OCI-LY7 (cell line): ENCODE measurements at regions not wholly inside any gene's neighbourhood (a gene's known extent, or its start where the extent isn't known, plus 50 kb on each side); places are given as distances from the start of the nearest gene placed in this dataset.

Experiments
- BruUV-seq: library from RNA; stranded (reverse); fragments of 400-500 nt; replicated peaks from 2 replicates; lab custom pipeline; 2021; lab: Mats Ljungman, UMichigan
- CTCF ChIA-PET: fragments of 300-600 bp; sonication (Branson Sonifier 250); formaldehyde crosslinking; loops from one replicate; lab custom pipeline; 2022; ENCODE audit warnings: antibody characterized with exemption; ENCODE audit not compliant: unreplicated experiment; lab: Charles Lee
- POLR2A ChIA-PET: fragments of 300-600 bp; sonication (Branson Sonifier 250); formaldehyde crosslinking; loops from one replicate; lab custom pipeline; 2022; ENCODE audit warnings: antibody characterized with exemption; lab: Charles Lee
- DNase-seq: peaks from one replicate; pipeline ENCODE4 v3.0.0-alpha.2; 2015; ENCODE audit warnings: low spot score
- H2AFZ ChIP-seq: fragments of 200-600 bp; sonication (generic), shearing (Covaris generic); 2 replicates; pipeline ENCODE4 v1.6.1; 2014; ENCODE audit warnings: mild to moderate bottlenecking, antibody characterized with exemption, low read length, moderate library complexity
- H3K27ac ChIP-seq: fragments of 200-600 bp; sonication (generic); 2 replicates; pipeline ENCODE4 v1.5.1; 2014; ENCODE audit warnings: mixed run types, low read depth, mild to moderate bottlenecking, moderate library complexity, low read length, inconsistent platforms; ENCODE audit not compliant: poor library complexity, severe bottlenecking
- H3K36me3 ChIP-seq: fragments of 200-600 bp; sonication (generic); 2 replicates; pipeline ENCODE4 v1.6.1; 2014; ENCODE audit warnings: mild to moderate bottlenecking, antibody characterized with exemption, low read length, moderate library complexity, mixed read lengths; ENCODE audit not compliant: insufficient read depth
- H3K4me1 ChIP-seq: fragments of 200-600 bp; sonication (generic); 2 replicates; pipeline ENCODE4 v1.5.1; 2014; ENCODE audit warnings: mild to moderate bottlenecking, low read length; ENCODE audit not compliant: insufficient read depth, poor library complexity, severe bottlenecking
- H3K4me2 ChIP-seq: fragments of 200-600 bp; sonication (generic); 2 replicates; pipeline ENCODE4 v1.6.1; 2014; ENCODE audit warnings: mild to moderate bottlenecking, low read length
- H3K4me3 ChIP-seq: fragments of 200-600 bp; sonication (generic); 2 replicates; pipeline ENCODE4 v1.5.1; 2014; ENCODE audit warnings: mild to moderate bottlenecking, low read depth, low read length; ENCODE audit not compliant: poor library complexity, severe bottlenecking
- H3K79me2 ChIP-seq: fragments of 200-600 bp; sonication (generic); 2 replicates; pipeline ENCODE4 v1.6.1; 2016; ENCODE audit warnings: low read depth, mild to moderate bottlenecking, low read length, moderate library complexity, mixed read lengths; ENCODE audit not compliant: insufficient read depth
- H3K9me2 ChIP-seq: fragments of 200-600 bp; sonication (generic); 2 replicates; pipeline ENCODE4 v1.6.1; 2016; ENCODE audit warnings: mild to moderate bottlenecking, low read length, mixed read lengths; ENCODE audit not compliant: insufficient read depth
- H3K9me3 ChIP-seq: fragments of 200-600 bp; sonication (generic); 2 replicates; pipeline ENCODE4 v1.6.1; 2014; ENCODE audit warnings: mild to moderate bottlenecking, mixed run types, low read length, mixed read lengths
- H4K20me1 ChIP-seq: fragments of 200-600 bp; sonication (generic); 2 replicates; pipeline ENCODE4 v1.6.1; 2014; ENCODE audit warnings: mild to moderate bottlenecking, antibody characterized with exemption, low read length, moderate library complexity, mixed read lengths; ENCODE audit not compliant: insufficient read depth
- EZH2phosphoT487 ChIP-seq: fragments of 200-600 bp; sonication (generic); IDR thresholded peaks from 2 replicates; pipeline ENCODE4 v1.6.1; 2018; ENCODE audit warnings: low read depth, borderline replicate concordance, mild to moderate bottlenecking, mixed run types, antibody characterized with exemption, low read length, moderate library complexity, mixed read lengths
- intact Hi-C: fragments of 100-400 bp; cut with micrococcal nuclease; formaldehyde crosslinking; loops from one replicate; pipeline ENCODE4 v1.10.0; 2022; ENCODE audit not compliant: unreplicated experiment
- TF ChIP-seq, protein P1 (sequence below): fragments of 200-600 bp; sonication (generic); conservative IDR thresholded peaks from 2 replicates; pipeline ENCODE4 v1.5.1; 2014; ENCODE audit warnings: mild to moderate bottlenecking, antibody characterized with exemption, low read length, moderate library complexity, mixed read lengths

DNA sequence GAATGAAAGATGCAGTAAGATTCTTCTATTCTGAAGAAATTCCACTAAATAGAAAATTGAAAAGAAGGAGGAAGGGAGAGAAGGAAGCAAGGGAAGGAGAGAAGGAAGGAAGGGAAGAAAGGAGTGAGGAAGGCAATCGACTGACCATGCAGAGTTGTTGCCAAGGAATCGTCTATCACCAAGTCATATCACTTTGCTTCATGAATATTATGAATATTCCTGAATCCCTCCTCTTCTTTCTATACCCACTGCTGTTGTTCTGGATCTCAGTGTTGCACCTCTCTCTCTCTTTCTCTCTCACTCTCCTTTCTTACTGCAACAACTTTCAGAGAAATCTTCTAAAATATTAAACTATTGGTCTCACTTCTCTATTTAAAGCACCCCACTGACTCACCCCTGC is 222.4 kb downstream of the IPO8 start:
- no peak overlapping the region for H3K4me3 ChIP-seq
- ChIA-PET POLR2A (no interaction called here), CTCF (no interaction called here)
- intact Hi-C loops = no loop called here
- TF ChIP-seq, protein P1, sequence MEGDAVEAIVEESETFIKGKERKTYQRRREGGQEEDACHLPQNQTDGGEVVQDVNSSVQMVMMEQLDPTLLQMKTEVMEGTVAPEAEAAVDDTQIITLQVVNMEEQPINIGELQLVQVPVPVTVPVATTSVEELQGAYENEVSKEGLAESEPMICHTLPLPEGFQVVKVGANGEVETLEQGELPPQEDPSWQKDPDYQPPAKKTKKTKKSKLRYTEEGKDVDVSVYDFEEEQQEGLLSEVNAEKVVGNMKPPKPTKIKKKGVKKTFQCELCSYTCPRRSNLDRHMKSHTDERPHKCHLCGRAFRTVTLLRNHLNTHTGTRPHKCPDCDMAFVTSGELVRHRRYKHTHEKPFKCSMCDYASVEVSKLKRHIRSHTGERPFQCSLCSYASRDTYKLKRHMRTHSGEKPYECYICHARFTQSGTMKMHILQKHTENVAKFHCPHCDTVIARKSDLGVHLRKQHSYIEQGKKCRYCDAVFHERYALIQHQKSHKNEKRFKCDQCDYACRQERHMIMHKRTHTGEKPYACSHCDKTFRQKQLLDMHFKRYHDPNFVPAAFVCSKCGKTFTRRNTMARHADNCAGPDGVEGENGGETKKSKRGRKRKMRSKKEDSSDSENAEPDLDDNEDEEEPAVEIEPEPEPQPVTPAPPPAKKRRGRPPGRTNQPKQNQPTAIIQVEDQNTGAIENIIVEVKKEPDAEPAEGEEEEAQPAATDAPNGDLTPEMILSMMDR = no peak
- no peak for TF ChIP-seq EZH2phosphoT487
- H3K79me2 ChIP-seq = no peaks in the 10 kb centered on the region
- H4K20me1 ChIP-seq = no peaks in the 10 kb centered on the region
- no peak for DNase-seq
- H2AFZ ChIP-seq = no peak overlapping the region
- BruUV-seq = no TSS peak
- H3K4me1 ChIP-seq = no peaks in the 10 kb centered on the region
- no peaks in the 10 kb centered on the region for H3K9me3 ChIP-seq
- H3K4me2 ChIP-seq = no peak overlapping the region
- no peaks in the 10 kb centered on the region for H3K9me2 ChIP-seq
- no peak overlapping the region for H3K27ac ChIP-seq
- H3K36me3 ChIP-seq = no peaks in the 10 kb centered on the region

DNA sequence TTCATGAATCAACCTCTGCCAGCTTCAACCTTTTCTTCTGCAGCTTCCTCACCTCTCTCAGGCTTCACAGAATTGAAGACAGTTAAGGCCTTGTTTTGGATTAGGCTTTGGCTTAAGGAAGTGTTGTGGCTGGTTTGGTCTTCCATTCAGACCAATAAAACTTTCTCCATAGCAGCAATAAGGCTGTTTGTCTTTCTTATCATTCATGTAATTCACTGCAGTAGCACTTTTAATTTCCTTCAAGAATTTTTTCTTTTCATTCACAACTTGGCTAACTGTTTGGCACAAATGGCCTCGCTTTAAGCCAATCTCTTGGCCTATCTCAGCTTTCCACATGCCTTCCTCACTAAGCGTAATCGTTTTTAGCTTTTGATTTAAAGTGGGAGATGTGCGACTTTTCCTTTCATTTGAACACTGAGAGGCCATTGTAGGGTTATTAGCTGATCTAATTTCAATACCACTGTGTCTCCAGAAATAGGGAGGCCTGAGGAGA is 229.5 kb downstream of the IPO8 start:
- Histone ChIP-seq H3K4me3 (no peak overlapping the region), H3K9me2 (no peaks in the 10 kb centered on the region), H3K36me3 (no peaks in the 10 kb centered on the region), H3K27ac (no peak overlapping the region), H2AFZ (no peak overlapping the region), H3K4me2 (no peak overlapping the region), H3K79me2 (no peaks in the 10 kb centered on the region), H4K20me1 (no peaks in the 10 kb centered on the region), H3K9me3 (no peaks in the 10 kb centered on the region), H3K4me1 (no peaks in the 10 kb centered on the region)
- no peak for TF ChIP-seq EZH2phosphoT487
- TF ChIP-seq, protein P1 = no peak
- DNase-seq = no peak
- no TSS peak for BruUV-seq
- CTCF ChIA-PET = no interaction called here
- POLR2A ChIA-PET = interaction anchor here (0.7 kb wide), 1 partner anchor 417 kb away, joined by 3 read pairs; no protein-coding TSS in a partner anchor
- intact Hi-C loops = no loop called here

DNA sequence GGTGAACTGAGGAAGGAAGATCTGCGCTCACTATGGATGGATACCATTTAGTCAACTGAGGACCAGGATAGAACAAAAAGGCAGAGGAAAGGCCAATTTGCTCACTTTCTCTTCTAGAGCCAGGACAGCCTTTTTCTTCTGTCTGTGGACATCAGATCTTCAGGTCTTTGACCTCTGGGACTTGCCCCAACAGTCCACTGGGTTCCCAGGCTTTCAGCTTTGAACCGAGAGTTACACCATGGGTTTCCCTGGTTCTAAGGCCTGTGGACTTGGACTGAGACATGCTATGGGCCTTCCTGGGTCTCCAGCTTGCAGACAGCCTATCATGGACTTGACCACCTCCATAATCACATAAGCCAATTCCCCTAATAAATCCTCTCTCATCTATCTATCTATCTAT is 232.0 kb downstream of the IPO8 start:
- Histone ChIP-seq H3K4me2 (no peak overlapping the region), H3K79me2 (no peaks in the 10 kb centered on the region), H3K9me3 (no peaks in the 10 kb centered on the region), H3K9me2 (no peaks in the 10 kb centered on the region), H2AFZ (no peak overlapping the region), H3K27ac (no peak overlapping the region), H3K4me3 (no peak overlapping the region), H3K36me3 (no peaks in the 10 kb centered on the region), H3K4me1 (no peaks in the 10 kb centered on the region), H4K20me1 (no peaks in the 10 kb centered on the region)
- BruUV-seq = no TSS peak
- intact Hi-C loops = no loop called here
- no peak for DNase-seq
- TF ChIP-seq EZH2phosphoT487 = no peak
- TF ChIP-seq, protein P1 = no peak
- ChIA-PET CTCF (no interaction called here), POLR2A (no interaction called here)
